Skeletal muscle cell (primary cell): ENCODE measurements at regions not wholly inside any gene's neighbourhood (a gene's known extent, or its start where the extent isn't known, plus 50 kb on each side); places are given as distances from the start of the nearest gene placed in this dataset.
"Not testable (repeated sequence)": the region's sequence is repeated elsewhere in the genome, so short reads cannot be mapped to it uniquely, and the experiment has no call there.

ENCODE experiments used
- DNase-seq: peaks from one replicate; pipeline ENCODE4 v3.0.0-alpha.2; 2010; ENCODE audit warnings: low read depth
- H3K4me3 ChIP-seq: 2 replicates; pipeline ENCODE4 v1.5.1; 2011; ENCODE audit warnings: low read depth, mild to moderate bottlenecking, control low read depth, low read length, moderate library complexity

DNA sequence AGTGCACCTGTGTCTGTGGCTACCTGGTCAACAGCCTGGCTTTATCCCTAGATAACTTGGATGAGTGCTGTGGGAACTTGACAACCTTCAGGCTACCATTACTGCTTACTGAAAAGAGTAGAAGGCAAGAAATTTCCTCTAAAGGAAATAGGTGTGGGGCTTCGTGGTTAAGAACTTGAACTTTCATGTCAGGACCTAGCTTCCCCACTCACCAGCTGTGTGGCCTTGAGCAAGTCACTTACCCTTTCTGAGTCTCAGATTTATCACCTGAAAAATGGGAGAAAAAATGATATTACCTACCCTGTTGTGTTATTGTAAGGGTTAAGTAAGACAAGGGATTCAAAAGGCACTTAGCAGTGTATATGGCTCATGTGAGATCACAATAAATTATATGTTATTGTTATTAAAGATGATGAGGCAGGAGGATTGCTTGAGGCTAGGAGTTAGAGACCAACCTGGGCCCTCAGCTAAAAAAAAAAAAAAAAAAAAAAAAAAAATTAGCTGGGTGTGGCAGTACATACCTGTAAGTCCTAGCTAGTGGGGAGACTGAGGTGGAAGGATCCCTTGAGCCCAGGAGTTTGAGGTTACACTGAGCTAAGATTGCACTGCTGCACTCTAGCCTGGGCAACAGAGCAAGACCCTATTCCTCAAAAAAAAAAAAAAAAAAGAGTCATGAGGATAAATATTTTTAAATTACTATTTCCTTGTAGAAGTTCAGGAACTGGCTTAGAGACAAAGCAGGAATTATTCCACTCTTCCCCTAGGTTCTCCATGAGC, 97.0 kb upstream of the SPRY4 start:
- DNase-seq, result no peak
- no peak overlapping the region for H3K4me3 ChIP-seq

DNA sequence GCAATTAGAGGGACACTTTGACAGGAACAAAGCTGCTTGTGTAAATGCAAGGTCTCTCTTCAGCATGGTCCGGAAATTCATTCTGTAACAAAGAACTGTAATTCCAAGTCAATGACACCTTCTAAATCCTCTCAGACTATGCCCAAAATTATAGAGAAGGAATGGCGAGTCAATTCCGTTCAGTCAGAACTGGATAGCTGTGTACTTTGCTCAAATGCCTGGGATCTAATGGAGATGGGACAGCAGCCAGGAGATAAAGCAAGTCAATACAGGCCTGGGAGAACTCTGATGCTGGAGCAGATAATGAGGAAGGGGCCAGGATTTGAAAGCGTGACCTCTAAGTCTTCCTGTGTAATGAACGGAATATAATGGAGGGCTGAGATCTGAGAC, 96.4 kb upstream of the SPRY4 start:
- no peak for DNase-seq
- no peak overlapping the region for H3K4me3 ChIP-seq

DNA sequence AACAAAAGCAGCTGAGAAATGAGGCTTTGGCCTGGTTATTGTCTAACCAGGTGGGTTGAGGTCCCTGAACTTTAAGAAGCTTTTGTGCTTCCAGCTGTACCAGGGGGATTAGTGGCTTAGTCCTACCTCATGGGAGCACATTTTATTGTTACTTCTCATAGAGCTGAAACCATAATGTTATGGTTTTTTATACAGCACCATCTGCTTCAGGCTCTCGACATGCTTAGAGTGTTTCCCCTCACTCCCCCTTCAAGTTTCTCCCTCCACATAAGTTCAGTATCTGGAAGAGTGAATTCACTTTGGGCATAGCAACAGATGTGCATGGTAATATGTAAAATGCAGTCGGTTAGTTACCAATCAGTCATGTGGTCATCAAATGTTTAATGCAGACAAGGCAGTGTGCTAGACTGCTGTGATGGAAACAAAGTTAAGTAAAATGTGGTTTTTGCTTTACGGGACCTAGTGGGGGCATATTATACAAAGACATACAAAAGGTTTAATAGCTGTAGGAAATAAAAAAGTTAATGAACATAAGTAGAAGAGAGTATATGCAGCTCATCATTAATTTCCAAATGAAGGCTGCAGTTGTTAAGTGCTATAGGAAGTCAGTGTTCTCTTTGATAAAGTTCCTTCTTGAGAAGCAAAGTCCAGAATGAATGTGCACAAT, 95.9 kb upstream of the SPRY4 start:
- peak; percentile 59 for DNase-seq
- no peak overlapping the region for H3K4me3 ChIP-seq

DNA sequence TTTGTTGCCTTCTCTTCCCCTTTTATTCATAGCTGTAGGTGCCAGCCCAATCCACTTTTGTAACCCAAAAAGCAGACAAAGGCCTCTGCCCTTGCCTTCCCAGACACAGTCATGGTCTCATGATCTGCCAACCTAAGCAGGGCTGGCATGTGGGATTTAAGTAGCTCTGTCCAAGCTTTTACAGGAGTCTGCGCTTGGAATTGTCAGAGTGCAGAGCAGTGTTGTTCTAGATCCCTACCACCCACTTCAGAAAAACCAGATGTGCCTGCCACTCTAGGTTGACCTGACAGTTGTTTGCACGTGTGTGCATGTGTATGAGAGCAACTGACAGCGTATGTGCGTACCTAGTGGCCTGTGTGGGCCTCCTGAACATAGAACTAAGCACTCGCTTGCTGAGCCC, 87.8 kb upstream of the SPRY4 start:
- no peak for DNase-seq
- H3K4me3 ChIP-seq, result no peak overlapping the region

DNA sequence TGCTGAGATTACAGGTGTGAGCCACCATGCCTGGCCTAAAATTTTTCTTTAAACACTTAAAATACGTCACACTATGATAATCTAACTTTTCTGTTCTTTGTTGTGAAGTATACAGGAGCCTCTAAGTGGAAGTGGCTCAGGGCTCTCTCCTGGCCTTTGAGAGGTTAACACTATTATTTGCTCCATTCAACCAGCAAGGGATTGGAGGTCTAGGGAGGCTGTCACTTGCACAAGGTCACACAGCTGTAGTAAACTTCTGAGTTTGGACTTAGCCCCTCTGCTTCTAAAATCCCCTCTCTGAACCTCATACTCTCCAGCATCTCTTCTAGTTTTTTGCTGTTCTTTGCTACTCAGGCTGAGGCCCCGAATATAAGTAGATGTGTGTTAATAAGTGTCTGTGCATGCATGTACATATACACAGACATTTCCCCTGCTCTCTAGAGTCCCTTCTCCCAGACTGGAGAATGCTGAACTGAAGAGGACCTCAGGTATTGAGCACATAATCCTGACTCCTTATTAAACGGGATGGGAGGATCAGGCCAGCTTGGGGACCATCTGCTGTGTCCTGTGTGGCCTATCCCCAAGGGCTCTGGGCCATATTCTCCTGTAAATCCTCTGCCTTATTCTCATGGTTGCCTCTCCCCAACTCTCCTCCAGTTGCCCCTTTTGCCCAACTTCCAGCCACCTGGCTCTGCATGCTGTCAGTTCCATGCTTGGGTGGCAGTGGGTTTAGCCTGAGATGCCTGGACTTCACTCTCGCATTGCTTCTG, 87.0 kb upstream of the SPRY4 start:
- DNase-seq, result no peak
- H3K4me3 ChIP-seq, result no peak overlapping the region

DNA sequence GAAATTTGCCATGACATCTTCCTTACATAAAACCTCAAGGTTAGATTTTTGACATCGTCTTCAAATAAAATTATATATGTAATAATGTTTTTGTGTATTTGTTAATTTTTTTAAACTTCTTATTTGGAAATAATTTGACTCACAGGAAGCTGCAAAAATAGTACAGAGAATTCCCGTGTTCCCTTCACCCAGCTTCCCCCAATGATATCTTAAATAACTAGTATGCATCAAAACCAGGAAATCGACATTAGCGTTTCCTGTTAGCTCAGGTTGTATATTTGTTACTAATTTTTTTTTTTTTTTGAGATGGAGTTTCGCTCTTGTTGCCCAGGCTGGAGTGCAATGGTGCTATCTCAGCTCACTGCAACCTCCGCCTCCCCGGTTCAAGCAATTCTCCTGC, 86.3 kb upstream of the SPRY4 start:
- no peak for DNase-seq
- H3K4me3 ChIP-seq, result no peak overlapping the region

DNA sequence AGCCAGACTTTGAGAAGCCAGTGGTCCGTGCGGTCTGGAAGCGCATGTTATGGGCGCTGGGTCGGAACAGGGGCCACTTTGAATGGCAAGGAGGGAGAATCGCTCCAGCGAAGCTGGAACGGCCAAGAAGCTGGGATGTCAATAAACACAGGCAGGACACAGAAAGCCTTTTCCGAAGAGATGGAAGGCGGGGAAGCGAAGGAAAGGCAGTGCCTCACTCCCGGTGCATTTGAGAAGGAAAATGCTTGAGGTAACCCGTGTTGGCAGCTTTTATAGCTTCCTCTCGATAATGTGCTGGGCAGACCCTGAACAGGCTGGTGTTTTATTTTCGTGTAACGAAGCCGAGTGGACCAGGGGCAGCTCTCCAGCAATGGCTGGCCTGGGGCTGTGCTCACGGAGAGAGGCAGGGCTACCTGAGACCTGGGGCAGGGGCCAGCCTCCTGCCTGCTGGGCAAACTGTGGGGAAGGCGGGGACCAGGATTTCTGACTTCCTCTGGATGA, 84.2 kb upstream of the SPRY4 start:
- DNase-seq, result no peak
- no peak overlapping the region for H3K4me3 ChIP-seq

DNA sequence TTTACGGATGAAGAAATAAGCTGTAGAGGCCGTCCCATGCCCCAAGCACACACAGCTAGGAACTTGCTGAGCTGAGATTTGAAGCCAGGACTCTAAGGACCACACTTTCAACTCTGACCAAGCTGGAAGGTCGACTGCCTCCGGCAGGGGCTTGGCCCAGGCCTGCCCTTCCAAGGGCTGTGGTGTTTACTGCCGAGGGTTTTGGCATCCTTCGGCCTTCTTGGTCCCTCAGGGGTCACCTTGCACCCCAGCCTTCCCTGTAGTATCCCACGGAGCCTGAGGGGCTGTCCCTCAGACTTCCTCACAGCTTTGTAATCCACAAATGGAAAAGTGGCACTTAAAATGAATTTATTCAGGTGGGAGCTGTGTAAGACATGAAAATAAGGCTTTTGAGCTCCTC, 83.7 kb upstream of the SPRY4 start:
- no peak overlapping the region for H3K4me3 ChIP-seq
- DNase-seq, result no peak

DNA sequence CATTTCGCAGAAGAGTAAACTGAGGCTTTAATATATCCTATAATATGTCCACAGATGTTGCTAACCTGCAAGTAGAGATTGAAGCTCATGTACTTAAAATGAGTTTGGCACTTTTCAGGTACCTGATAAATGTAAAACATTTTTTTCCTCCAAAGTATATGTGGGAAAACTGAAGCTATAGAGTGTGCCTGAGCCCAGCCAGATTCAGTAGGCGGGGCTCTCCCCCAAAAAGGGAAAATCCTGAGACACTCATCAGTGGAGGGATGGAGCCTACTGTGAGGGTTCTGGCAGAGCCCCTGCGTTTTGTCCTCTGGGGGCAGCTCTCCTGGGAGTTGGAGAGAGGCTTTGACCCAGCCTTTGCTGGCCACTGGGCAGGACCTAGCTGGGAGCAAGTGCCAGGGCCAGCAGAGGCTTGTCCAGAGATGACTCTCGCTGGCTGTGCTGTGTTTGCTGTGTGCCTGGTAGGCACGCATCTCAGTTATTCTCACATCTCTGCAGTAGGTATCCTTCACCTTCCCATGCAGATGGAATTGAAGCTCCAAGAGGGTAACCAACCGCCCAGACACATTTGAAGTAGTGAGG, 81.1 kb upstream of the SPRY4 start:
- H3K4me3 ChIP-seq, result no peak overlapping the region
- no peak for DNase-seq

DNA sequence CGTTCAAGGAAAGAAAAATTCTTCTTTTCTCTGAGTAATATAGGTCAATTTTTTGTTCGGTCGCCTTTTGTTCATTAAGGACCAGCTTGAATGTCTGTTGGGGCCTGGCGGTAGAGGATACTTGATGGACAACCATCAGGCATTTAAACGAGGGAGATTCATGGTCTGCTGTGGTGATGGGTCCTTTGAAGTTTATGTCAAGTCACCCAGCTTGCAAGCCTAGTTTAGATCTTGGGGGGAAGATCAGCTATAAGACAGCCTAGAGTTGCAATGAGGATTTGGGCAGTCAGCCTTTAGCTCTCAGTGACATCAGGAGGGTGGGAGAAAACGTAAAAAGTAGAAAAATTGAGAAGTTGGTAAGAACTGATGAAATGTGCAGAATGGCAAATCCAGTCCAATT, 80.2 kb upstream of the SPRY4 start:
- no peak for DNase-seq
- H3K4me3 ChIP-seq, result no peak overlapping the region

DNA sequence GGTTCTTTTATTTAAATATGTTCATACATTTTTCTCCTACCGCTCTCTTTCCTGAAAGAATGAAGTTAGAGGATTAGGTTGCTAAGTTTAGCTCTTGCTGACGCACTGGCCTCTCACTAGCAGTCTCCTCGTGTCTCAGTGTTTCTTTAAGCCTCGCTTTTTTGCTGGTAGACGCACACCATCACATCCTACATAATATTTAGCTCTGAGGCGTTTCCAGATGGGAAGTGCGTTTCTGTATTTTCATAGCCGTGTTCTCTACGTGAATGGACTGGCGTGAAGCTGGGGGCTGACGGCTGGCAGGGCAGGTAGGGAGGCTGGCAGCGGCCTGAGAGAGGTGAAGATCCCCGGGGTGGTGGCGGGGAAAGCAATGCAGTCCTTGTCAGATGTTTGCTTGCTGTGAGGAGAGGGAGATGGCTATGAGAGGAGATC, 79.2 kb upstream of the SPRY4 start:
- DNase-seq, result peak; percentile 37

DNA sequence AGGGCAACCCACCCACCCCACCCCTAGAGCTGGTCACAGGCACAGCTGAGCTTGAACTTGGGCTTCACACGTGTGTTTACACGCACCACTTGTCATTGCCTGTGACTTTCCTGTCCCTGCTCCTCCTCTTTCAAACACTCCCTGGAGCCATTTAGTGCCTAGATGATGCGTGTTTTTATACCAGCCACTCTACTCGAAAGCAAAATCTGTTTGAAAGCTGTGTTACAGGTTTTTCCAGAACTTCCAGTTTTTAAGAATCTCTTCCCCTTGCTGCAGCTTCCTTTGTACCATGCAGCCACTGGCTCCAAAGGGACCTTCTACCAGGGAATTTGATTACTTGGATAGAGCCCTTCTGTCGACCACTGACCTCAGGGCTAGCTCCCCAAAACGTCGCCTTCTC, 78.8 kb upstream of the SPRY4 start:
- H3K4me3 ChIP-seq, result no peak overlapping the region
- no peak for DNase-seq

More for the DNA sequence above, 79.2 kb upstream of the SPRY4 start:
- H3K4me3 ChIP-seq, result no peak overlapping the region

DNA sequence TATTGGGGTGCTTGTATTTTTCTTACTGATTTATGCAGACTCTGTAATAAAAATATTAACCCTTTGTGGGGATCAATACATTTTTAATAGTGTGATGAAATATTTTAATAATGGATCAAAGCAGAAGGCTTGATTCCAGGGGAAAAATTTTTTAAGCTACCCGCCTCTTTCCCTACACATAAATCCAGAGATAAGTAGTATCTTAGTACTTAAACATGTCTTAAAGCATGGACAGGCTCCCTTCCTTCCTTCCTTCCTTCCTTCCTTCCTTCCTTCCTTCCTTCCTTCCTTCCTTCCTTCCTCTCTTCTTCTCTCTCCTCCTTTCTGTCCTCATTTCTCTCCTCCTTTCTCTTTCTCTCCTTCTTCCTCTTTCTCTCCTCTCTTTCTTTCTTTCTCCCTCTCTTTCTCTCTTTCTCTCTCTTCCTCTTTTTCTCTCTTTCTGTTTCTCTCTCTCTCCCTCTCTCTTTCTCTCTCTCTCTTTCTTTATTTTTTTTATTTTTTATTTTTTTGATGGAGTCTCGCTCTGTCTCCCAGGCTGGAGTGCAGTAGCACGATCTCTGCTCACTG, 78.0 kb upstream of the SPRY4 start:
- no peak for DNase-seq

DNA sequence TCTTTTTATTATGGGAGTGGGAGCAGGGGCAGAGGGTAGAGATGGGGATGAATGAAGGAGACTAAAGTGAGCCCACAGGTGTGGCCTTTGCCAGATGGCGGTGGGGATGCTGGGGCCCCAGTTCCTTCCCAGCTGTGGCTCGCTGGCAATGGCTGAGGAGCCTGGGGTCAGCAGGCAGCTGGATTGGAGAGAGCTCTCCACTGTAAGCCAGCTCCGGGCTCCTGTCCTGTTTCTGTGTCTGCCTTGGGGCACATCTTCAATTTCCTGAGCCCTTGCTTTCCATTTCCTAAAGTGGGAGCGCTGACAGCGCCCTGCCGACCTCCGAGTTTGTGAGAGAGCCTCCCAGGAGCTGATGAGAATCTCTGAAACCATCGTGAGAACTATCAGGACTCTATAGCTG, 75.6 kb upstream of the SPRY4 start:
- no peak overlapping the region for H3K4me3 ChIP-seq
- no peak for DNase-seq

More for the DNA sequence above, 78.0 kb upstream of the SPRY4 start:
- H3K4me3 ChIP-seq, result no peak overlapping the region

DNA sequence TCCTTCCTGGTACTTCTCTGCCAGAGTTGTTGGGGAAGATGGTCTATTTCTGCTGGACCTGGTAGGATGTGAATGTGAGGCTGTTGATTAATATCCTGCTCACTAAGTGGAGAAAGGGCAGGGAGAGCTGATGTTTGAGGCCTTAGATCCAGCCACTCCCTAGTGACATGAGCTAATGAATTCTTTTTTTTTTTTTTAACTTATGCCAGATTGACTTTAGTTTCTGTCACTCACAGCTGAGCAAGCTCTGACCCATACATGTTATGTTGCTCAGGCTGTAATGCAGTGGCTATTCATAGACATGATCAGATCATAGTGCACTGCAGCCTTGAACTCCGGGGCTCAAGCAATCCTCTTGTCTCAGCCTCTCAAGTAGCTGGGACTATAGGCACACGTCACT, 75.1 kb upstream of the SPRY4 start:
- no peak overlapping the region for H3K4me3 ChIP-seq
- DNase-seq, result no peak

DNA sequence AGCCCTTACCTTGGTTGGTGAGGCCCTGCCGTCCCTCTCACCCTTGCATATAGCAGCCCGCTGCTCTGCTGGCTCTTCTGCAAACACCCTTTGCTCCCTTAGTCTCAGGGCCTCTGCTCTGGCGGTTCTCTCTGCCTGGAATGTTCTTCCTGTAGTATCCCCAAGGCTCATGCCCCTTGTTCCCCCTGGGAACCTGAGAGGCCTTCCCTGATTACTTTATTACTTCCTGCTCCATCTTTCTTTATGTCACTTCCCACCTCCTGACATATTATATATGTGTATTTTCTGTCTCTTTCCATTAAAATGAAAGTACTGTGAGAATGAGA, 73.9 kb upstream of the SPRY4 start:
- no peak for DNase-seq
- H3K4me3 ChIP-seq, result no peak overlapping the region

DNA sequence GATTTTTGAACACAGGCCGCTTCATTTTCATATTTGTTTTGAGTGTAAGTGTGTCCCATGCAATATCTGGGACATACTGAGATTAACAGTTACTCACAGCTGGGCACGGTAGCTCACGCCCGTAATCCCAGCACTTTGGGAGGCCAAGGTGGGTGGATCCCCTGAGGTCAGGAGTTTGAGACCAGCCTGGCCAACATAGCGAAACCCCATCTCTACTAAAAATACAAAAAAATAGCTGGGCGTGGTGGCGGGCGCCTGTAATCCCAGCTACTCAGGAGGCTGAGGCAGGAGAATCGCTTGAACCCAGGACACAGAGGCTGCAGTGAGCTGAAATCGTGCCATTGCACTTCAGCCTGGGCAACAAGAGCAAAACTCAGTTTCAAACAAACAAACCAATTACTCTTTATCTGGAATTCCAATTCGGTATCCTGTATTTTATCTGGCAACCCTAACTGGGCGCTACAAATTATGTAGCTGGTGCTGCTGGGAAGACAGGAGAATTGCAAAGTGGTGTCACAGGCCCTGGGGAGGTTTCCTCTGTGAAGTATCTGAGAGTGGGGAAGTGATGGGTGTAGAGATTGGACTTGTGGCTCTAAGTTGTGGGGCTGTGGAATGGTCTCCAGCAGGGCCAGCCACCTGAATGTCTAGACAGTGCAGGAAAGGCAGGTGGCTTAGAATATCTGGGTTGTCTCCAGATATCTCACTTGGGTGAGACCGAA, 73.3 kb upstream of the SPRY4 start:
- H3K4me3 ChIP-seq, DNase-seq: not testable (repeated sequence)

DNA sequence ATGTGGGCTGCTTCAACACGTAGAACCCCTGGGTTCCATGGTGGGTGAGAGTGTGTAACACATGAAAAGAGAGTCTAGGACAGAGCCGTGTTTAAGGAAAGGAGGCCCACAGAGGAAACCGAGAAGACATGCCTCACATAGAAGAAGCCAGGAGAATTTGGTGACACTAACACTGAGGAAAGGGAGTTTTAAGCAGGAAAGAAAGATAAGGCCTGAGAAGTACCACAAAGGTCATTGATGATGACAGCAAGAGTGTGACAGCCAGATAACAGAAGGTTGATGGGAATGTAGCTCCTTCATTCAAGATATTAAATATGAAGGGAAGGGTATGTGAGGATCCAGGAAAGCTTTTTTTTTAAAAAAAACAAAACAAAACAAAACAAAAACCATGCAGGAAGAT, 72.4 kb upstream of the SPRY4 start:
- H3K4me3 ChIP-seq, result no peak overlapping the region
- no peak for DNase-seq

DNA sequence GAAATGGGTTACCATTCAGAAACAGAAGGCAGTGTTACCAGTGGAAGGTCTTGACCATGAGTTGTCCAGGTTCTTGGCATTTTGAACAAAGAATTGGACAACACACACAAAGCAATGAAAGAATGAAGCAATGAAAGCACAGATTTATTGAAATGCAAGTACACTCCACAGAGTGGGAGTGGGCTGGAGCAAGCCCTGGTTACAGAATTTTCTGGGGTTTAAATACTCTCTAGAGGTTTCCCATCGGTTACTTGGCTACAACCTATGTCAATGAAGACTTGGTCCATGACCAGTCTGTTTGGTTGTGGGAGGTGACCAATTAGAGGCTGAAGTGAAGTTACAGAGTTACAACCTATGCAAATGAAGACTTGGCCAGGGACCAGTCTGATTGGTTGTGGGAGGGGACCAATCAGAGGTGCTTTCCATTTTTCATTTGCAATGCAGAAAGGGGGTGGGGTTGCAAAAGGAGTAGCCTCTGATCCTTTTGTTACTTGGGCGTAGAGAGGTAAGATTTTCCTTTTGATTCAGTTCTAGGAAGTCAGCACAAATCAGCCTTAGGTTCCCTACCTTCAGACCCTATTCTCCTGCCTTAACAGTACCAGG, 71.7 kb upstream of the SPRY4 start:
- DNase-seq, result no peak
- H3K4me3 ChIP-seq, result no peak overlapping the region
